Stomach smooth muscle (tissue), 2 donors: ENCODE measurements at regions not wholly inside any gene's neighbourhood (a gene's known extent, or its start where the extent isn't known, plus 50 kb on each side); places are given as distances from the start of the nearest gene placed in this dataset.
"Not testable (repeated sequence)": the region's sequence is repeated elsewhere in the genome, so short reads cannot be mapped to it uniquely, and the experiment has no call there.

ENCODE experiments used
- H3K27ac ChIP-seq: one replicate; pipeline ENCODE4 v1.7.0; 2013; ENCODE audit warnings: mild to moderate bottlenecking, low read length, inconsistent platforms
- H3K27me3 ChIP-seq, 2 donors: one replicate each; pipeline ENCODE4 v1.7.0; 2013; ENCODE audit warnings: low read length in 2 of 2; ENCODE audit not compliant: insufficient read depth in 2 of 2, control insufficient read depth in 1 of 2
- H3K36me3 ChIP-seq, 2 donors: one replicate each; pipeline ENCODE4 v1.7.0; 2013; ENCODE audit warnings: low read length in 2 of 2; ENCODE audit not compliant: control insufficient read depth in 2 of 2, insufficient read depth in 2 of 2
- H3K4me1 ChIP-seq: one replicate; pipeline ENCODE4 v1.7.0; 2013; ENCODE audit warnings: low read length; ENCODE audit not compliant: control insufficient read depth, insufficient read depth
- H3K4me3 ChIP-seq, 2 donors: one replicate each; pipeline ENCODE4 v1.7.0; 2013; ENCODE audit warnings: low read length in 2 of 2
- H3K9ac ChIP-seq, 2 donors: one replicate each; pipeline ENCODE4 v1.7.0; 2013; ENCODE audit warnings: low read length in 2 of 2, mild to moderate bottlenecking in 1 of 2
- H3K9me3 ChIP-seq, 2 donors: one replicate each; pipeline ENCODE4 v1.7.0; 2013; ENCODE audit warnings: low read length in 2 of 2; ENCODE audit not compliant: control insufficient read depth in 2 of 2
- donor health status: healthy.
- donor health status: Pancreatic carcinoma.

- Histone ChIP-seq H3K36me3 (peaks cover 0 to 4% of the 10 kb centered on the region in 2 donors), H3K27ac (no peak overlapping the region), H3K9me3 (no peaks in the 10 kb centered on the region)
Measured at GRCh38 chr19:27722625-27723024, 1490.3 kb downstream of the UQCRFS1 start.

GRCh38 chr19:27720155-27720554 is 1492.8 kb downstream of the UQCRFS1 start:
- Histone ChIP-seq H3K36me3 (no peaks in the 10 kb centered on the region), H3K27me3 (no peaks in the 10 kb centered on the region), H3K4me3 (no peak overlapping the region), H3K9ac (no peak overlapping the region), H3K4me1 (no peaks in the 10 kb centered on the region), H3K27ac (no peak overlapping the region), H3K9me3 (no peaks in the 10 kb centered on the region)

More at GRCh38 chr19:27722625-27723024, 1490.3 kb downstream of the UQCRFS1 start:
- no peaks in the 10 kb centered on the region for H3K27me3 ChIP-seq
- no peak overlapping the region for H3K9ac ChIP-seq
- no peak overlapping the region for H3K4me3 ChIP-seq
- H3K4me1 ChIP-seq: no peaks in the 10 kb centered on the region

GRCh38 chr19:27719034-27719433 is 1493.9 kb downstream of the UQCRFS1 start:
- Histone ChIP-seq H3K4me3 (no peak overlapping the region), H3K9ac (no peak overlapping the region), H3K36me3 (no peaks in the 10 kb centered on the region), H3K4me1 (no peaks in the 10 kb centered on the region), H3K27me3 (no peaks in the 10 kb centered on the region), H3K9me3 (no peaks in the 10 kb centered on the region), H3K27ac (no peak overlapping the region)

GRCh38 chr19:27718234-27718633 is 1494.7 kb downstream of the UQCRFS1 start:
- Histone ChIP-seq H3K4me1 (no peaks in the 10 kb centered on the region), H3K27me3 (no peaks in the 10 kb centered on the region), H3K36me3 (no peaks in the 10 kb centered on the region), H3K9ac (no peak overlapping the region), H3K4me3 (no peak overlapping the region), H3K9me3 (no peaks in the 10 kb centered on the region), H3K27ac (no peak overlapping the region)

GRCh38 chr19:27717825-27718224 is 1495.1 kb downstream of the UQCRFS1 start:
- Histone ChIP-seq H3K4me1 (no peaks in the 10 kb centered on the region), H3K27me3 (no peaks in the 10 kb centered on the region), H3K4me3 (no peak overlapping the region), H3K27ac (no peak overlapping the region), H3K9me3 (no peaks in the 10 kb centered on the region), H3K9ac (no peak overlapping the region), H3K36me3 (no peaks in the 10 kb centered on the region)

GRCh38 chr19:27716922-27717321 is 1496.0 kb downstream of the UQCRFS1 start:
- no peak overlapping the region for H3K4me3 ChIP-seq
- no peak overlapping the region for H3K9ac ChIP-seq
- no peaks in the 10 kb centered on the region for H3K27me3 ChIP-seq
- H3K9me3 ChIP-seq: no peaks in the 10 kb centered on the region
- no peaks in the 10 kb centered on the region for H3K36me3 ChIP-seq
- H3K4me1 ChIP-seq: no peaks in the 10 kb centered on the region
- H3K27ac ChIP-seq: no peak overlapping the region

GRCh38 chr19:27714857-27715256 is 1498.1 kb downstream of the UQCRFS1 start:
- H3K27me3 ChIP-seq: no peaks in the 10 kb centered on the region
- H3K4me1 ChIP-seq: no peaks in the 10 kb centered on the region
- H3K27ac ChIP-seq: no peak overlapping the region
- no peak overlapping the region for H3K4me3 ChIP-seq
- H3K9ac ChIP-seq: no peak overlapping the region
- H3K36me3 ChIP-seq: no peaks in the 10 kb centered on the region
- peaks cover 0 to 2% of the 10 kb centered on the region in 2 donors for H3K9me3 ChIP-seq

- no peak overlapping the region for H3K4me3 ChIP-seq
- H3K4me1 ChIP-seq: no peaks in the 10 kb centered on the region
- no peak overlapping the region for H3K27ac ChIP-seq
- H3K9ac ChIP-seq: no peak overlapping the region
- H3K9me3 ChIP-seq: peaks cover 0 to 5% of the 10 kb centered on the region in 2 donors
- no peaks in the 10 kb centered on the region for H3K27me3 ChIP-seq
- no peaks in the 10 kb centered on the region for H3K36me3 ChIP-seq
Measured at GRCh38 chr19:27709496-27709895, 1503.5 kb downstream of the UQCRFS1 start.

GRCh38 chr19:27708986-27709385 is 1504.0 kb downstream of the UQCRFS1 start:
- not testable (repeated sequence) for H3K27ac ChIP-seq, H3K36me3 ChIP-seq, H3K9me3 ChIP-seq, H3K4me1 ChIP-seq, H3K27me3 ChIP-seq, H3K4me3 ChIP-seq, H3K9ac ChIP-seq

GRCh38 chr19:27707026-27707425 is 1505.9 kb downstream of the UQCRFS1 start:
- not testable (repeated sequence) for H3K27ac ChIP-seq, H3K4me3 ChIP-seq, H3K9me3 ChIP-seq, H3K27me3 ChIP-seq, H3K36me3 ChIP-seq, H3K4me1 ChIP-seq, H3K9ac ChIP-seq

GRCh38 chr19:27705896-27706295 is 1507.1 kb downstream of the UQCRFS1 start:
- H3K4me1 ChIP-seq: no peaks in the 10 kb centered on the region
- no peaks in the 10 kb centered on the region for H3K36me3 ChIP-seq
- H3K9ac ChIP-seq: no peak overlapping the region
- H3K4me3 ChIP-seq: no peak overlapping the region
- peaks cover 3 to 5% of the 10 kb centered on the region in 2 donors for H3K9me3 ChIP-seq
- H3K27me3 ChIP-seq: no peaks in the 10 kb centered on the region
- H3K27ac ChIP-seq: no peak overlapping the region
